ENCODE measurements at regions not wholly inside any gene's neighbourhood (a gene's known extent, or its start where the extent isn't known, plus 50 kb on each side); places are given as distances from the start of the nearest gene placed in this dataset.

DNA sequence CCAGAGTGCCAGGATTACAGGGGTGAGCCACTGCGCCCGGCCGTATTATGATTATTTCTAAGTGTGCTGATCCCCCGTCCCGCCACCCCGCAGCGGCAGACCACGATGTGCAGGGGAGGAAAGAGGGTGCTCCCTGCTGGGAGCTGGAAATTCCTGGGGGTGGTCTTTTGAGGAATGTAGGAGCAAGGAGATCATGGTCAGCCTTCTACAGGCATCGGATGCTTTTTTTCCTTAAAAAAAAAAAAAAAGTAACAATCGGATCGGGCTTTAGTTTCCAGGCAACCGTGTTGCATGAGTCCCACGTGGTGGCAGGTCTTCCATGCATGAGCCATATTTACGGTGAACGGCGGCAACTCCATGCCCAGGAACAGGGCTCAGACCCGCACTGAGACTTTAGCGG lies 74.2 kb upstream of the COX20 start:
- TF ChIP-seq, protein P1, sequence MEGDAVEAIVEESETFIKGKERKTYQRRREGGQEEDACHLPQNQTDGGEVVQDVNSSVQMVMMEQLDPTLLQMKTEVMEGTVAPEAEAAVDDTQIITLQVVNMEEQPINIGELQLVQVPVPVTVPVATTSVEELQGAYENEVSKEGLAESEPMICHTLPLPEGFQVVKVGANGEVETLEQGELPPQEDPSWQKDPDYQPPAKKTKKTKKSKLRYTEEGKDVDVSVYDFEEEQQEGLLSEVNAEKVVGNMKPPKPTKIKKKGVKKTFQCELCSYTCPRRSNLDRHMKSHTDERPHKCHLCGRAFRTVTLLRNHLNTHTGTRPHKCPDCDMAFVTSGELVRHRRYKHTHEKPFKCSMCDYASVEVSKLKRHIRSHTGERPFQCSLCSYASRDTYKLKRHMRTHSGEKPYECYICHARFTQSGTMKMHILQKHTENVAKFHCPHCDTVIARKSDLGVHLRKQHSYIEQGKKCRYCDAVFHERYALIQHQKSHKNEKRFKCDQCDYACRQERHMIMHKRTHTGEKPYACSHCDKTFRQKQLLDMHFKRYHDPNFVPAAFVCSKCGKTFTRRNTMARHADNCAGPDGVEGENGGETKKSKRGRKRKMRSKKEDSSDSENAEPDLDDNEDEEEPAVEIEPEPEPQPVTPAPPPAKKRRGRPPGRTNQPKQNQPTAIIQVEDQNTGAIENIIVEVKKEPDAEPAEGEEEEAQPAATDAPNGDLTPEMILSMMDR (IDR thresholded peaks at IDR 0.05), result no peak
- TF ChIP-seq POLR2A (IDR thresholded peaks at IDR 0.05), result no peak
